Caki2 (cell line): ENCODE measurements at regions not wholly inside any gene's neighbourhood (a gene's known extent, or its start where the extent isn't known, plus 50 kb on each side); places are given as distances from the start of the nearest gene placed in this dataset.

ENCODE experiments used
- DNase-seq: peaks from one replicate; pipeline ENCODE4 v3.0.0-alpha.2; 2015; ENCODE audit warnings: low read depth
- in situ Hi-C: cut with HindIII; loops from 2 replicates; pipeline ENCODE4 v1.10.0; 2016; ENCODE audit warnings: low sequenced_read_pairs, low pct_unique_long_range_greater_than_20kb, mixed read lengths

GRCh38 chr2:215613280-215613679 lies 177.4 kb upstream of the FN1 start:
- no peak for DNase-seq
- in situ Hi-C loops = no loop called here

GRCh38 chr2:215612786-215613185 lies 176.9 kb upstream of the FN1 start:
- peak; percentile 40 for DNase-seq
- in situ Hi-C loops = no loop called here

DNA sequence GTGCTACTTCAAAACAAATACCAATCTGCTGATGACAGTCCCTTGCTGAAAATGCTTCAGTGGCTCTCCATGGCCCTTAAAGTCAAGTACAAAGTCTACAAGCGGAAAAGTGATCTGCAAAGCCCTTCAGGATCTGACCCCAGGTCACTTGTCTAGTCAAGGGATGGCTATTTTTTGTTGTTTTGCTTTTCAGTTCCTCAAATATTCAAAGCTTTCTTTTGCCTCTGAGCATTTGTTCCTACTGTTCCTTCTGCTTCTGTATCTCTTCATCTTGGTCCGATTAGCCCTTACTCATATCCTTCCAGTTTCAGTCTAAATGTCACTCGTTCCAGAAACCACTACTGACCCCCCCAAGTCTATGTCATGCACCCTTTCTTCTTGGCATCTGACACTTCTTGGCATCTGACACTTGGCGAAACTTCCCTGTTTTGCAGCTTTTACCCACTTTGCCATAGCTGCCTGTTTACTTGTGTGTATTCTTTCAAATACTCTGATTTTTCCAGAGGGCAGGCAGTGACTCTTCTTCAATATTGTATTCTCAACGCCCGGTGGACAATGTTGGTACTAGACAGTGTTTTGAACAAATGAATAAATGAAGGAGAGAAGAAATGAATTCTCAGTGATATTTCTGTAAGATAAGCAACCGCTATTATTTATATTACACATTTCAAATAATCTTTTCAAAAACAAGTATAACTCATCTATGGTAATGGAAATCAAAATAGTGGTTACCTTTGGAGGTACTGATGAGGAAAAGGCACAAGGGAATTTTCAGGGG lies 175.9 kb upstream of the FN1 start:
- in situ Hi-C loops = no loop called here
- DNase-seq = no peak

DNA sequence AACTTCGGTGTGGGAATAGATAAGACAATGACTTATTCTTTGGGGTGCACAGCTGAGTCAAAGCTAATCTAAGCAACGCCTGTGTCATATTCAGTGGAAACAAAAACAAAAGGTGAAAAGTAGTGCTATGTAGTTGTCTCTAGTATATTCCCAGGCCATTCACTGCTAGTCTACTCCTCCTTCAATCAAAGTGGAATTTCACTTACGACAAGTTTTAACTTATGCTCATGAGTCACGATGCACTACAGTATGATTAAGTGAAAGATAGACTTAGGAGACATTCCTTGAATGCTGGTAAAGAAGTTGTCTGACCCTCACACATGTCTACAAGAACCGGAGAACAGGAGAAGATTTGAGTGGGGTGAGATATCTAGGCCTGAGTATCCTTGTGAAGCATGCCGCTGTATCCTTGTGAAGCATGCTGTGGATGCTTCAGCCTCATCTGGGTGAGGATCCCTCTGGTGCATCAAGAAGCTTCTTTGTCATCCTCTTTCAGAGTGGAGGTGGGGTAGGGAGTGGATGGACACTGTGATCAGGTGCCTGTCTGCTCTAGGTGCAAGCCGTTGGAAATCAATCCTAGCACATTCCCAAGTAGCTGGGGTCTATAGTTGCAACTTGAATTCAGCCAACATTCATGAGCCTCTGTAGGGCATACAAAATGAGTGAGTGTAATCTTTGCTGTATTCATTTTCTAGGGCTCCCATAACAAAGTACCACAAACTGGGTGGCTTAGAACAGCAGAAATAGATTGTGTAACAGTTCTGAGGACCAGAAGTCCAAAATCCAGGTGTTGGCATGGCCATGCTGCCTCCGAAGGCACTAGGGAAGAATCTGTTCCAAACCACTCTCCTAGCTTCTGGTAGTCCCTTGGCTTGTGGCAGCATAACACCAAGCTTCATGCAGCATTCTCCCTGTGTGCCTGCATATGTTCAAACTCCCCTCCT lies 173.5 kb upstream of the FN1 start:
- peak; percentile 82 for DNase-seq
- in situ Hi-C loops = no loop called here

DNA sequence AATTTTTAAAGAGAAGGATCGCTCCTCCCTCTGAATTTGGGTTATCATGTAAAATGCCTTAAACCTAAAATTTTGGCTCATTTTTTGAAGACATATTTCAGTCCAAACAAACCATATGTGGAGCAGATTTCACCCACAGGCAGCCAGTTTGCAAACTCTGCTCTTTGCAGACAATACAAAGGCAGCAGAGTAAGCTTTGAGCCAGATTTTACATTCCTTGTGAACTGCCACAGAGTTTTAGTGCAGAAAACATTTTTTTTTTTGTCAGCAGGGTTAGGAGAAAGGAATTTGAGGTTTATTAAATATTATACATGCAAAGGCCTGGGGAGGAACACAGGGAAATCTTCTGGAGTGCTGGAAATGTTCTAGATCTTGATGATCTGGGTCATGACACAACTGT lies 171.9 kb upstream of the FN1 start:
- no peak for DNase-seq

GRCh38 chr2:215606219-215606618 lies 170.4 kb upstream of the FN1 start:
- DNase-seq = peak; percentile 25
- in situ Hi-C loops = no loop called here

More for the DNA sequence above, 171.9 kb upstream of the FN1 start:
- in situ Hi-C loops = no loop called here

DNA sequence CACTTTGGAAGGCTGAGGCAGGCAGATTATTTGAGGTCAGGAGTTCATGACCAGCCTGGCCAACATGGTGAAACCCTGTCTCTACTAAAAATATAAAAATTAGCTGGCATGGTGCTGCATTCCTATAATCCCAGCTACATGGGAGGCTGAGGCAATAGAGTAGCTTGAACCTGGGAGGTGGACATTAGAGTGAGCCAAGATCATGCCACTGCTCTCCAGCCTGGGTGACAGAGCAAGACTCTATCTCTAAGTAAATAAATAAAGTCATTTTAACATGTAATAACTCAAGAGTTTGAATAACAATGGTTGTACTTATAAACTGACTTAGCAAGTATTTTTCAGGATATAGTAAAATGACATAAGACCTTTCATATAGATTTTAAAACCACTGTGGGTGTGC lies 169.3 kb upstream of the FN1 start:
- DNase-seq = no peak
- in situ Hi-C loops = no loop called here

- in situ Hi-C loops = no loop called here
- no peak for DNase-seq
Observed at GRCh38 chr2:215604606-215605005, 168.7 kb upstream of the FN1 start.

- in situ Hi-C loops = no loop called here
- no peak for DNase-seq
Observed at GRCh38 chr2:215603440-215603839, 167.6 kb upstream of the FN1 start.

DNA sequence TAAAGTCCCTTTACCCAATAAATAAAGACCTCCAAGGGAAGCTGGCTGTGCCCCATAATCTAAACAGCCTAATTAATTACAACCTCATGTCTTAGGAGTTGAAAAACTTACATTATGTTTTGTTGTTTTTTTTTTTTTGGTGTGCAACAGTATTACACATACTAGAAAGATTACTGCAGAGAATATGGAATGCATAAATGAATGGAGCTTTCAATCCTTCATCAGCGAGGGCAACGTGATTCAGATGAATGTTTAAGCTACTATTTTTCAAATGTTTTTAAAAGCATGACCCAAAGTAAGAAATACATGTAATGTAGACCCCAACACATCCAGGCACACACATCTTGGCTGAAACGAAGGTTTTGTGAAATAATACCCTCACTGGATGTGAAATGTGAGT lies 167.1 kb upstream of the FN1 start:
- DNase-seq = no peak

DNA sequence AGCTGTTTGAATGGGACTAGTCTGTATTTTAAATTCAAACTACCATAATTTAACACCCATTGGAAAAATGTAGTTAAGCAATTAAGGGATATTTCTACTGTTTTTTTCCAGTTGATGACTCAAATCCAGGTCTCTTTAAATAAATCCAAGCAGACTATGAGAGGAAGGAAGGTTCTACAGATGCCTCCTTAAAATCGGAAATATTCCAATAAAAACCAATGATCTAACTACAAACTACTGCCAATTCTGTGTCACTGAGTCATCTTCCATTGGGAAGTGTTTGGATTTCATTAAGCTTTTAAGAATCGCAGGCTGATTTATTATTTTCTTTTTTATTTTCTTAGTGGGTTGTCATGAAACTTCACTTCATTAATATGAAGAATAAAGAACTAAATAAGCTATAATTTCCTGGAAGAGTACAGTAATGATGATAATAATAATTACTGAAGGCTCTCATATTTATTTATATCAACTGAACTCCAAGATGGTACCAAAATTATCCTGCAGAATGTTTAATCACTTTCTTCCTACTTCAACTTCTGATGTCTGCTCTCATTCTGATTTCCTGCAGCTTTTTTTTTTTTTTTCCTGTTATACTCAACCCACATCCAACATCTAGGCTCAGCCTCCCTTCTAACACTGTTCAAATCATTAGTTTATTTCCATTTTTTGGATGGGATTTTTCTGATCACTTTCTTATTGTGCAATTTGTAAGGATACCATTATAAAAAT lies 166.3 kb upstream of the FN1 start:
- DNase-seq = no peak
- in situ Hi-C loops = no loop called here

More for the DNA sequence above, 167.1 kb upstream of the FN1 start:
- in situ Hi-C loops = no loop called here

GRCh38 chr2:215601526-215601925 lies 165.7 kb upstream of the FN1 start:
- no peak for DNase-seq
- in situ Hi-C loops = no loop called here

- in situ Hi-C loops = no loop called here
- DNase-seq = no peak
Observed at GRCh38 chr2:215598376-215598975, 162.6 kb upstream of the FN1 start.

GRCh38 chr2:215597577-215597976 lies 161.7 kb upstream of the FN1 start:
- DNase-seq = no peak
- in situ Hi-C loops = no loop called here

DNA sequence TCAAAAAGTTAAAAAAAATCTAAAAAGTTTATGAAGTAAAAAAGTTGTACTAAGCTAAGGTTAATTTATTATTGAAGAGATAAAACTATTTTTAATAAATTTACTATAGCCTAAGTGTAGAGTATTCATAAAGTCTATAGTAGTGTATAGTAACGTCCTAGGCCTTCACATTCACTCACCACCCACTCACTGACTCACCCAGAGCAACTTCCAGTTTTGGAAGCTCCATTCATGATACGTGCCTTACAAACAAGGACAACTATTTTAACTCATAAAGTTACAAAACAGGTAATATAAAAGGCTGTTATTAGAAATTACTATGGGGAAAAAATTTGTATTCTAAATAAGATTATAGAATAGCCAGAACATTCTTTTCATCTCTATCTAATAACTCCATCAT lies 158.9 kb upstream of the FN1 start:
- in situ Hi-C loops = no loop called here
- no peak for DNase-seq

DNA sequence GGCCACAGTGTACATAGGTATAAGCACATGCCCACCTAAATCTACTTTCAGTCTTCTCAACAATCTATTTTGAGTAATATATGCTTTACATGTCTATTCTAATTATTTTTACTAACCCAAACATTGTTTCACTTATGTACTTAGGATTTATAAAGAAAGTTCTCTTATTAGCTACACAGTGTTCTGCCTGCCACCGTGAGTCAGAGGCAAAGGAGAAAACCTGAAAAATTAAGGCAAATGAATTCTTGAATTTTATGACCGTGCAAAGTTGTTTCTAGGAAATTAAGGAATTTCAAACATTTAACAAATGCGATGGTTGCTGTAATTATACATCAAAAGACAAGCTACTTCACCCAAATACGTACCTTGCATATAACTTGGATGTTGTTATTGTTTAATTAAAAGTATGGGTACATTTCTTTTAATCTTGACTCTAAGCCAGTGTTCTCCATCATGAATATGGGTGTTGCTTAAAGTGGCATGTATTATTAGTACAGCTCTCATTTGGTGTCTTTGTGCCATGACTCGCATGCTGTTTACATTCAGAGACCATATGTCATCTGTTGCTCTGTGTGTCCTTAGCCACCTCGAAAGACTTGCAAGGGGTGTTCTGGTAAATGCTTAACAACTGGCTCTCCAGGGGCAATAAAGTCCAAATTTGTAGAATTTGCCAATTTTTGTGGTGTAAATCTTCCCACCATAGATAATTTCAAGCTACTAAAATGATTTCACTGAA lies 154.3 kb upstream of the FN1 start:
- no peak for DNase-seq
- in situ Hi-C loops = no loop called here

- in situ Hi-C loops = no loop called here
- DNase-seq = no peak
Observed at GRCh38 chr2:215583881-215584280, 148.0 kb upstream of the FN1 start.

DNA sequence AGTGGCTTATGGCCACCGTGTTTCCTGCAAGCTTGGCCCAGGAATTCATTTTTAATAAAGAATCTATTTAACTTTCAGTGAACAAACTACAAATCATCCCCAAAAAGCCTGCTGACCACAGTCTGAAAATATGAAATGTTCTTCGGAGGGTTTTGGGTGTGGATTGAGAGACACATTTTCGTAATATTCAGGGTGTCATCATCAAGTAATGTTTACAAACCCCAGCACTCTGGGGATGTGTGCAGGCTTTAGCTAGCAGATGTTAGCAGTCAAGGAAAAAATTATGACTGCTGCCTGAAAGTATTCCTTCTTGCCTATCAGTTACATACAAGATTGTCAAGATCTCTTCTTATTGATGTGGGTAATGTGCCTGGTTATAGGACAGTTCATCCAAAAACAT lies 143.9 kb upstream of the FN1 start:
- in situ Hi-C loops = no loop called here
- no peak for DNase-seq
